SK-N-SH (cell line): ENCODE measurements at regions not wholly inside any gene's neighbourhood (a gene's known extent, or its start where the extent isn't known, plus 50 kb on each side); places are given as distances from the start of the nearest gene placed in this dataset.

ENCODE experiments used
- CTCF ChIA-PET: fragments of 300-600, 350-600 bp; formaldehyde crosslinking; extraction: SDS; loops from one replicate; lab custom pipeline; 2021; lab: Yijun Ruan, JAX
- POLR2A ChIA-PET: fragments of 350-600 bp; sonication (Branson Sonifier 250); formaldehyde crosslinking; extraction: SDS; loops from one replicate; lab custom pipeline; 2020; ENCODE audit warnings: antibody characterized with exemption, inconsistent platforms; lab: Yijun Ruan, JAX
- DNase-seq: peaks from one replicate; pipeline ENCODE4 v3.0.0; 2012
- H2AFZ ChIP-seq: fragments of 200-600 bp; sonication (generic); 2 replicates; pipeline ENCODE4 v1.8.1; 2016; ENCODE audit warnings: antibody characterized with exemption, mild to moderate bottlenecking, low read depth
- H3F3A ChIP-seq: fragments of 200-600 bp; sonication (generic); replicated peaks from 2 replicates; pipeline ENCODE3; 2016; ENCODE audit warnings: antibody characterized with exemption, mild to moderate bottlenecking; ENCODE audit not compliant: insufficient read depth
- H3K27ac ChIP-seq, 2 experiments: fragments of 200-500 bp in 1 of 2; fragments of 200-600 bp in 1 of 2; sonication (Bioruptor generic) in 1 of 2; sonication (generic), shearing (Covaris generic) in 1 of 2; 2 replicates each; pipeline versions ENCODE4 v1.5.1 to v1.6.1; 2014 to 2016; ENCODE audit warnings: low read depth in 2 of 2, inconsistent platforms in 1 of 2, low read length in 1 of 2, mild to moderate bottlenecking in 1 of 2, mixed read lengths in 1 of 2
- H3K27me3 ChIP-seq: fragments of 200-600 bp; sonication (generic), shearing (Covaris generic); 2 replicates; pipeline ENCODE4 v1.6.1; 2016; ENCODE audit warnings: mixed run types; ENCODE audit not compliant: insufficient read depth
- H3K36me3 ChIP-seq, 2 experiments: fragments of 200-500 bp in 1 of 2; fragments of 200-600 bp in 1 of 2; sonication (Bioruptor generic) in 1 of 2; sonication (generic) in 1 of 2; replicated peaks in 1 of 2; 2 replicates each; pipeline versions ENCODE3 to v1.5.1; 2014 to 2016; ENCODE audit warnings: low read length in 1 of 2, mild to moderate bottlenecking in 1 of 2; ENCODE audit not compliant: insufficient read depth in 2 of 2, control insufficient read depth in 1 of 2
- H3K4me1 ChIP-seq, 2 experiments: fragments of 200-500 bp in 1 of 2; fragments of 200-600 bp in 1 of 2; sonication (Bioruptor generic) in 1 of 2; sonication (generic), shearing (Covaris generic) in 1 of 2; 2 replicates each; pipeline versions ENCODE4 v1.5.1 to v1.6.1; 2014 to 2016; ENCODE audit warnings: low read depth in 1 of 2, low read length in 1 of 2, mixed run types in 1 of 2; ENCODE audit not compliant: insufficient read depth in 2 of 2, control insufficient read depth in 1 of 2
- H3K4me2 ChIP-seq: fragments of 200-600 bp; sonication (generic), shearing (Covaris generic); 2 replicates; pipeline ENCODE4 v1.6.1; 2017; ENCODE audit warnings: mixed run types
- H3K4me3 ChIP-seq, 2 experiments: fragments of 200-500 bp in 1 of 2; fragments of 200-600 bp in 1 of 2; sonication (Bioruptor generic) in 1 of 2; sonication (generic), shearing (Covaris generic) in 1 of 2; 2 replicates each; pipeline versions ENCODE4 v1.5.1 to v1.8.1; 2014 to 2016; ENCODE audit warnings: low read depth in 2 of 2, inconsistent platforms in 1 of 2, low read length in 1 of 2, mild to moderate bottlenecking in 1 of 2, mixed read lengths in 1 of 2, moderate library complexity in 1 of 2
- H3K79me2 ChIP-seq: fragments of 200-600 bp; sonication (generic); 2 replicates; pipeline ENCODE4 v1.8.1; 2017; ENCODE audit warnings: mild to moderate bottlenecking; ENCODE audit not compliant: insufficient read depth
- H3K9ac ChIP-seq: fragments of 200-600 bp; sonication (generic); 2 replicates; pipeline ENCODE4 v1.6.1; 2017; ENCODE audit warnings: mixed run types
- H3K9me2 ChIP-seq: fragments of 200-600 bp; sonication (generic); 2 replicates; pipeline ENCODE4 v1.6.1; 2017; ENCODE audit warnings: mixed run types
- H3K9me3 ChIP-seq: fragments of 200-600 bp; sonication (generic); 2 replicates; pipeline ENCODE4 v1.6.1; 2017; ENCODE audit warnings: mixed run types, mild to moderate bottlenecking, moderate library complexity
- H4K20me1 ChIP-seq: fragments of 200-600 bp; sonication (generic); 2 replicates; pipeline ENCODE4 v1.6.1; 2017; ENCODE audit warnings: mild to moderate bottlenecking, mixed run types; ENCODE audit not compliant: insufficient read depth
- CHD2 ChIP-seq: fragments of 150-350 bp; IDR thresholded peaks from 2 replicates; pipeline ENCODE4 v1.6.1; 2018; ENCODE audit warnings: low read length; ENCODE audit not compliant: partially characterized antibody
- FOSL2 ChIP-seq: IDR thresholded peaks from 2 replicates; pipeline ENCODE4 v1.4.0; 2012; ENCODE audit warnings: low read depth, mild to moderate bottlenecking, moderate library complexity, borderline replicate concordance
- FOXJ3 ChIP-seq: sonication (generic); formaldehyde crosslinking; IDR thresholded peaks from 2 replicates; pipeline ENCODE4 v1.5.1; 2020; ENCODE audit warnings: mild to moderate bottlenecking, missing genetic modification reagents
- JUND ChIP-seq: IDR thresholded peaks from 2 replicates; pipeline ENCODE4 v1.4.0; 2012
- MEF2A ChIP-seq: IDR thresholded peaks from 2 replicates; pipeline ENCODE4 v1.4.0; 2012; ENCODE audit warnings: low read depth, borderline replicate concordance
- NFIC ChIP-seq: IDR thresholded peaks from 2 replicates; pipeline ENCODE4 v1.4.0; 2012; ENCODE audit warnings: borderline replicate concordance
- POLR2AphosphoS5 ChIP-seq: IDR thresholded peaks from 2 replicates; pipeline ENCODE4 v1.6.1; 2012; ENCODE audit warnings: low read depth, low read length
- RCOR1 ChIP-seq: fragments of 150-350 bp; IDR thresholded peaks from 2 replicates; pipeline ENCODE4 v1.6.1; 2017; ENCODE audit warnings: antibody characterized with exemption, low read length
- REST ChIP-seq: IDR thresholded peaks from 2 replicates; pipeline ENCODE4 v1.6.1; 2012; ENCODE audit warnings: mild to moderate bottlenecking, low read depth, low read length, moderate library complexity
- RFX5 ChIP-seq: IDR thresholded peaks from 2 replicates; pipeline ENCODE4 v1.6.1; 2012; ENCODE audit warnings: mild to moderate bottlenecking, improper control_type of control experiment, low read length
- SMC3 ChIP-seq: IDR thresholded peaks from 2 replicates; pipeline ENCODE4 v1.6.1; 2012; ENCODE audit warnings: low read depth, low read length, improper control_type of control experiment
- USF2 ChIP-seq: fragments of 150-350 bp; IDR thresholded peaks from 2 replicates; pipeline ENCODE4 v1.6.1; 2017; ENCODE audit warnings: antibody characterized with exemption, low read length, low read depth, borderline replicate concordance
- WGBS: methylation state at CpG from one replicate; pipeline ENCODE4 v1.1.6; 2017; ENCODE audit warnings: low lambda C conversion rate; 5-methylcytosine and 5-hydroxymethylcytosine counted together

DNA sequence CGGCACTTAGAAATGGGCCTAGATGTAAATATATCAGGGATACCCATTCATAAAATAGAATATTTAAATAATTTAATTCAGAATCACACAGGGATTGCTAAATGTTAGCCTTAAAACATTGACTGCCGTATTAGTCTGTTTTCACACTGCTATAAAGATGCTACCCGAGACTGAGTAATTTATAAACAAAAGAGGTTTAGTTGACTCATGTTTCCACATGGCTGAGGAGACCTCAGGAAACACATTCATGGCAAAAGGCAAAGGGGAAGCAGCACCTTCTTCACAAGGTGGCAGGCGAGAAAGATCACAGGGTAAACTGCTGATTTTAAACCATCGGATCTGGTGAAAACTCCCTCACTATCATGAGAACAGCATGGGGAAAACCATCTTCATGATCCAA, 223.6 kb upstream of the GULP1 start (continued):
- TF ChIP-seq CHD2 = no peak

DNA sequence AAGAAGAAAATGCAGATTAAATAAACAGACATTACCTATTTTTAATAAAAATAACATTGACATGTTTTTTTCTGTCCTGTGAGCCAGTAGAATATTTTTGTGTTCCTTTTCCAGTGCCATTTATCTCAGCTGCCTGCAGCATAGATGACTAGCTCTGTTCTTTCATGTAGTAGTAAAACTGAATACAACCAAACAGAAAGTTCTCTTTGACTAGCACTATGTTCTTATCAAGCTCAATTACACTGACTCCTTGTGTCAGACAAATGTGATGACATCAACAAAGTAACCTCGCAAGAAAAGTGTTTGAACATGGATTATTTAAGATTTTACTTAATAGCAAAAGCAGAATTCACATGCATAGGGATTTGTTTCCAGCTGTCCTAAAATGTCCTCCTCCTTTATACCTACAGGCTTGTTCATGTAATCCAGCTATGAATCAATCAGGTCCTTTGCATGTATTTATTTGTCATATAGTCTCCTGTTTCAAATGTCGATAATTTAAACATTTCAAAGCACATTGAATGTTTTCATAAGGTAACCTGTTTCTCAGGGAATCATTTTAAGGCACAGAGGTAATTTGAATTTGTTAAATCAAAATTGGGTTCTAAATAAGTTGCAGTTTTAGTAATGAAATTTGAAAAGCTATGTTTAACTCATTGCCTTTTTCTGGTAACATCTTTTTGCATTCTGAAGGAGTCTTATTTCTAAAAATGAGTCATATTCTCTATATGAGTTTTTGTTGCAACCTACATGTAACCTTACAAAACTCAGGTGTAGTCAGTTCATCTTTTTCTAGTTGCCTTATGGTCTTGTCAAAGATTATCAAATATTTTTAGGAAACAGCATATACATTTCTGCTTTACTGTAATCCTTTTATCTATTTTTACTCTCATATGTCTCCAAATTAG, 215.3 kb upstream of the GULP1 start:
- Histone ChIP-seq H3K27me3 (no peaks in the 10 kb centered on the region), H3K36me3 (no peaks in the 10 kb centered on the region), H3K4me2 (no peak overlapping the region), H3F3A (peaks cover 5% of the 10 kb centered on the region), H3K4me3 (no peak overlapping the region), H3K79me2 (no peaks in the 10 kb centered on the region), H4K20me1 (no peaks in the 10 kb centered on the region), H2AFZ (no peak overlapping the region), H3K9ac (no peak overlapping the region), H3K4me1 (no peaks in the 10 kb centered on the region), H3K9me3 (no peaks in the 10 kb centered on the region), H3K9me2 (no peaks in the 10 kb centered on the region), H3K27ac (no peak overlapping the region)
- POLR2A ChIA-PET = no interaction called here
- WGBS = 87% methylated on average over 2 of the region's 2 CpGs
- TF ChIP-seq FOSL2 (no peak), SMC3 (no peak), REST (no peak), USF2 (no peak), MEF2A (no peak), JUND (no peak), RFX5 (no peak), FOXJ3 (CRISPR knock-in tag) (no peak), NFIC (no peak), RCOR1 (no peak), POLR2AphosphoS5 (no peak)
- DNase-seq = no peak
- CTCF ChIA-PET = interaction anchor here (0.7 kb wide), 1 partner anchor 436 kb away, joined by 3 read pairs; no protein-coding TSS in a partner anchor
